ENCODE measurements at regions not wholly inside any gene's neighbourhood (a gene's known extent, or its start where the extent isn't known, plus 50 kb on each side); places are given as distances from the start of the nearest gene placed in this dataset.

- H4K20me1 ChIP-seq (replicated peaks in 1 of 2; ENCODE audit: control insufficient read depth in 1 of 2, insufficient read depth in 2 of 2, low read length in 2 of 2): no peaks in the 10 kb centered on the region
- no peak overlapping the region for H3K4me3 ChIP-seq (ENCODE audit: extremely low read depth in 1 of 4, insufficient read depth in 2 of 4, low read depth in 3 of 4, low read length in 4 of 4)
- no peak overlapping the region for H2BK12ac ChIP-seq (ENCODE audit: low read depth, low read length)
- no peak overlapping the region for H2BK15ac ChIP-seq (ENCODE audit: low read length)
- H3K9me3 ChIP-seq (ENCODE audit: insufficient read depth in 2 of 2, low read depth in 1 of 2, low read length in 1 of 2): no peaks in the 10 kb centered on the region
- FAIRE-seq (no peak), DNase-seq (ENCODE audit: low read depth in 1 of 2, low spot score in 2 of 2) (no peak)
- no peak overlapping the region for H2AK5ac ChIP-seq (ENCODE audit: low read depth, low read length)
- ChIA-PET CTCF (ENCODE audit: partially characterized antibody) (interaction anchor here (0.8 to 2.0 kb wide), 10 partner anchors 10 to 69 kb away, joined by 3 to 10 read pairs (median 4); no protein-coding TSS in a partner anchor), POLR2A (ENCODE audit: partially characterized antibody) (interaction anchor here (0.7 kb wide), 1 partner anchor 107 kb away, joined by 3 read pairs; no protein-coding TSS in a partner anchor)
- H3K18ac ChIP-seq (ENCODE audit: extremely low read depth, low read length): no peak overlapping the region
- H4K91ac ChIP-seq (replicated peaks; ENCODE audit: insufficient read length, low read length): no peak overlapping the region
- no peak overlapping the region for H2BK120ac ChIP-seq (replicated peaks; ENCODE audit: low read depth, low read length)
- H3K9ac ChIP-seq (replicated peaks in 1 of 4; ENCODE audit: extremely low read depth in 1 of 4, low read depth in 3 of 4, low read length in 3 of 4): no peak overlapping the region
- H4K5ac ChIP-seq (ENCODE audit: insufficient read length, low read depth, low read length): no peak overlapping the region
- H3K4me1 ChIP-seq (replicated peaks in 1 of 4; ENCODE audit: control insufficient read depth in 3 of 4, insufficient read depth in 4 of 4, low read length in 3 of 4): no peaks in the 10 kb centered on the region
- H2BK5ac ChIP-seq (ENCODE audit: low read depth, low read length): no peak overlapping the region
- no peak overlapping the region for H3K4ac ChIP-seq (replicated peaks; ENCODE audit: insufficient read length, low read depth, low read length)
- H3K27ac ChIP-seq (ENCODE audit: low read depth, low read length): no peak overlapping the region
- no peak overlapping the region for H3K23ac ChIP-seq (ENCODE audit: insufficient read length)
- H3K36me3 ChIP-seq (ENCODE audit: control insufficient read depth in 2 of 4, insufficient read depth in 4 of 4, low read length in 3 of 4): no peaks in the 10 kb centered on the region
- no peak overlapping the region for H3K14ac ChIP-seq (ENCODE audit: insufficient read length)
- H3K79me2 ChIP-seq (ENCODE audit: control insufficient read depth in 1 of 2, insufficient read depth in 2 of 2, low read length in 2 of 2): no peaks in the 10 kb centered on the region
- H4K8ac ChIP-seq (ENCODE audit: extremely low read depth, insufficient read depth, low read length): no peak overlapping the region
- no peaks in the 10 kb centered on the region for H3K23me2 ChIP-seq (ENCODE audit: low read depth, low read length)
- no peak overlapping the region for H2AFZ ChIP-seq (ENCODE audit: low read length)
- H3K27me3 ChIP-seq (replicated peaks in 1 of 4; ENCODE audit: control insufficient read depth in 3 of 4, extremely low read depth in 1 of 4, insufficient read depth in 3 of 4, low read length in 3 of 4): no peaks in the 10 kb centered on the region
- no peak overlapping the region for H3K56ac ChIP-seq (replicated peaks; ENCODE audit: insufficient read length, low read depth, low read length)
- no peak overlapping the region for H2BK20ac ChIP-seq (ENCODE audit: low read length)
- H3K79me1 ChIP-seq (ENCODE audit: low read depth, low read length): no peaks in the 10 kb centered on the region
- no peak overlapping the region for H3K4me2 ChIP-seq (ENCODE audit: insufficient read depth in 1 of 2, low read depth in 2 of 2, low read length in 2 of 2)
- WGBS, 2 experiments (ENCODE audit: extremely low coverage in 1 of 2, insufficient coverage in 1 of 2, insufficient read length in 1 of 2, insufficient replicate concordance in 2 of 2, low coverage in 1 of 2, low lambda C conversion rate in 2 of 2, missing lambda C conversion rate in 1 of 2): 87% methylated on average over 11 of the region's 11 CpGs; no CpG with 5 or more reads in 1 of the 2 experiments
- TF ChIP-seq GTF2F1 (IDR thresholded peaks at IDR 0.05; ENCODE audit: borderline replicate concordance, low read depth, low read length) (no peak), GABPA (IDR thresholded peaks at IDR 0.05; ENCODE audit: borderline replicate concordance, insufficient read depth, low read length) (no peak), RXRA (IDR thresholded peaks at IDR 0.05; ENCODE audit: insufficient read depth, low read depth, low read length) (no peak), RFX5 (IDR thresholded peaks at IDR 0.05; ENCODE audit: borderline replicate concordance, low read depth, low read length) (no peak), EGR1 (IDR thresholded peaks at IDR 0.05; ENCODE audit: borderline replicate concordance, low read depth, low read length) (no peak), PHF8 (conservative IDR thresholded peaks at IDR 0.05; ENCODE audit: low read depth, low read length) (no peak), POU5F1 (IDR thresholded peaks at IDR 0.05; ENCODE audit: low read depth, low read length) (no peak), SP1 (IDR thresholded peaks at IDR 0.05; ENCODE audit: low read depth, low read length) (no peak), HDAC6 (IDR thresholded peaks at IDR 0.05; ENCODE audit: low read depth, low read length) (no peak), CBX5 (IDR thresholded peaks at IDR 0.05; ENCODE audit: low read depth, low read length) (no peak), TAF7 (optimal IDR thresholded peaks at IDR 0.05; ENCODE audit: borderline replicate concordance, low read depth, low read length) (no peak)
These were observed 74.6 kb upstream of the BCL11B start for GRCh38 chr14:99346470-99347080.
